Coronary artery (tissue), 2 donors: ENCODE measurements at regions not wholly inside any gene's neighbourhood (a gene's known extent, or its start where the extent isn't known, plus 50 kb on each side); places are given as distances from the start of the nearest gene placed in this dataset.

Experiments
- DNase-seq: peaks from one replicate; pipeline ENCODE4 v3.0.0-alpha.2; 2017; ENCODE audit warnings: low spot score
- H3K27ac ChIP-seq, 2 donors: fragments of 200-600 bp; sonication (generic); one replicate each; pipeline ENCODE4 v1.5.1; 2016 to 2019
- H3K4me3 ChIP-seq: fragments of 200-600 bp; sonication (generic); 2 replicates; pipeline ENCODE4 v1.5.1; 2016; ENCODE audit warnings: mild to moderate bottlenecking, moderate library complexity
- TF ChIP-seq, protein P1 (sequence below): fragments of 200-600 bp; sonication (generic); IDR thresholded peaks from one replicate; pipeline ENCODE4 v1.5.1; 2019; ENCODE audit warnings: antibody characterized with exemption

DNA sequence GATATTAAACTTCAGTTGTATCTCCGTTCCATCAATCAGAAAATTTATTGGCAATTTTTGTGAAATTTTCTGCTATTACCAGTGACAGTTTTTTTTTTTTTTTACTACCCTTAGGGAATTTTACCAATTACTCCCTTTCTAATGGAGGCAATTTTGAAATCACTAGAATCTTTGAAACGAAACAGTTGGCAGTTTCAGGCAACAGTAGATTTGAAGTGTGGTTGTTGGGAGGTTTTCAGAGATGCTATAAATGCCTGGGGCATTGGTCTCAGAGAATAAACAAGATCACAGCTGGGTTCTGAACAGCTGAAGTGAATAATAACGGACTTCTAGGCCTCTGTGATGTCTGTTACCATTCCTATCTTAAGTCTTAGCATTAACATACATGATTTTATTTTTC lies 535.9 kb upstream of the POT1 start:
- no peak overlapping the region for H3K4me3 ChIP-seq
- DNase-seq = no peak
- TF ChIP-seq, protein P1, sequence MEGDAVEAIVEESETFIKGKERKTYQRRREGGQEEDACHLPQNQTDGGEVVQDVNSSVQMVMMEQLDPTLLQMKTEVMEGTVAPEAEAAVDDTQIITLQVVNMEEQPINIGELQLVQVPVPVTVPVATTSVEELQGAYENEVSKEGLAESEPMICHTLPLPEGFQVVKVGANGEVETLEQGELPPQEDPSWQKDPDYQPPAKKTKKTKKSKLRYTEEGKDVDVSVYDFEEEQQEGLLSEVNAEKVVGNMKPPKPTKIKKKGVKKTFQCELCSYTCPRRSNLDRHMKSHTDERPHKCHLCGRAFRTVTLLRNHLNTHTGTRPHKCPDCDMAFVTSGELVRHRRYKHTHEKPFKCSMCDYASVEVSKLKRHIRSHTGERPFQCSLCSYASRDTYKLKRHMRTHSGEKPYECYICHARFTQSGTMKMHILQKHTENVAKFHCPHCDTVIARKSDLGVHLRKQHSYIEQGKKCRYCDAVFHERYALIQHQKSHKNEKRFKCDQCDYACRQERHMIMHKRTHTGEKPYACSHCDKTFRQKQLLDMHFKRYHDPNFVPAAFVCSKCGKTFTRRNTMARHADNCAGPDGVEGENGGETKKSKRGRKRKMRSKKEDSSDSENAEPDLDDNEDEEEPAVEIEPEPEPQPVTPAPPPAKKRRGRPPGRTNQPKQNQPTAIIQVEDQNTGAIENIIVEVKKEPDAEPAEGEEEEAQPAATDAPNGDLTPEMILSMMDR = no peak
- H3K27ac ChIP-seq = no peak overlapping the region

DNA sequence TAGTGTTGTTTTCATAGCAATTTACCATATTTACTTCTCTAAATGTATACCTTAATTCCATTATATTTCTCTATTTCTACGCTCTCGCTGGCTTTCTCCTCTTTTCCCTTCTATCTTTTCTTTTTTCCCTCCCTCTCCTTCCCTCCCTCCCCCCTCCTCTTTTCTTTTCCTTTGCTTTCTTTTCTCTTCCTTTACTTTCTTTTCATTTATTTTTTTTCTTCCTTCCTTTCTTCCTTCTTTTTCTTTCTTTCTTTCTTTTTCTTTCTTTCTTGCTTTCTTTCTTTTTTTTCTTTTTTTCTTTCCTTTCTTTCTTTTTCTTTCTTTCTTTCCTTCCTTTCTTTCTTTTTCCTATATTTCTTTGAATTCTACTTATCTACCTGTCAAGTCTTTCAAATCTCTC lies 533.0 kb upstream of the POT1 start:
- no peak for DNase-seq
- TF ChIP-seq, protein P1 = no peak
- H3K27ac ChIP-seq = no peak overlapping the region
- no peak overlapping the region for H3K4me3 ChIP-seq

DNA sequence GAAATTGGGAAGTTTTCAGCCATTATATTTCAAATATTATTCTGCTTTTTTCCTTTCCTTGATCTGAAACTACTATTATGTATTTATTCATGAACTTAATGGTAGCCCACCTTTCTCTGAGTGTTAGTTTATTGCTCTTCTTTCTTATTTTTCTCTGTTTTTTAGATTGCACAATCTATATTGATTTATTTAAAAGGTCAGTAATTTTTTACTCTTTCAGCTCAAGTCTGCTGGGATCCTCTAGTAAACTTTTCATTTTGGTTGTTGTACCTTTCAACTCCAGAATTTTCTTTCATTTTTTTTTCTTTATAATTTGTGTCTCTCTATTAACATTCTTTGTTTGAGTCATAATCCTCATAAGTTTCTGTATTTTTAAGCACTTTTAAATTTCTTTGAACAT lies 529.4 kb upstream of the POT1 start:
- H3K4me3 ChIP-seq = no peak overlapping the region
- H3K27ac ChIP-seq = no peak overlapping the region
- no peak for DNase-seq
- TF ChIP-seq, protein P1 = no peak

DNA sequence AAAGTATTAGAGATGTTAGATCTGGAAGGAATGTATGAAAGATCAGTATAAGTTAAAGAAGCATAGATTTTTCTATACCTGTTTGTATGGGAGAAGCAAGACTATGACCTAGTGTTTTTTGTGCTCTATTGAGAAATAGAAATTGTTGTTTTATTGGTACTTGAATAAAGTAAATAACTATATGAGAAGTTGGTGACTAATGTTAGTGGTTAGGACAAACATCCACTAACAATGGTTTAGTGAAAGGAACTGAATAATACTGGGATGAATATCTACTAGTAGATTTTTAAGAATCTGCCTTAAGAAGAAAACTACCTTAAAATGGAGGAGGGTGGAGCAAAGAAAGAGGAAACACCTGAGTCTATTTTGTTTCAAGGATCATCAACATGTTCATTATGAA lies 521.1 kb upstream of the POT1 start:
- H3K4me3 ChIP-seq = no peak overlapping the region
- no peak for DNase-seq
- H3K27ac ChIP-seq = no peak overlapping the region
- TF ChIP-seq, protein P1 = no peak

DNA sequence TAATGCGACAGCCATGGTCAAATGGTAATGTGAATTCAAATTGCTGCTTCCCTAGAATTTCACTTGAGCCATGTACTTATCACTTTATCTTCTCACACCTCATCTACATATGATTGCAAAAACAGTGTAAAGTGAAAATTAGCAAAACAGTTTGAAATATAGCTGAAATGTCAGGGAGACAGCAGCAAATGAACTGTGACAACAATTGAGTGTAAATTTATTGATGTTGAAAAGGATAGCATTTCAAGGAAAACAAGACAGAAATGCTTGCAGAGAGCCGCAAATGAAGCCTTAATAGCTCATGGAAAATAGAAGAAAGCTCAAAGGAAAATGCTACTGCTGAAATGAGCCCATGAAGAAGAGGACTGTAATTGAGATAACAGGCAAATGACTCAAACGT lies 516.2 kb upstream of the POT1 start:
- DNase-seq = no peak
- TF ChIP-seq, protein P1 = no peak
- no peak overlapping the region for H3K4me3 ChIP-seq
- no peak overlapping the region for H3K27ac ChIP-seq

DNA sequence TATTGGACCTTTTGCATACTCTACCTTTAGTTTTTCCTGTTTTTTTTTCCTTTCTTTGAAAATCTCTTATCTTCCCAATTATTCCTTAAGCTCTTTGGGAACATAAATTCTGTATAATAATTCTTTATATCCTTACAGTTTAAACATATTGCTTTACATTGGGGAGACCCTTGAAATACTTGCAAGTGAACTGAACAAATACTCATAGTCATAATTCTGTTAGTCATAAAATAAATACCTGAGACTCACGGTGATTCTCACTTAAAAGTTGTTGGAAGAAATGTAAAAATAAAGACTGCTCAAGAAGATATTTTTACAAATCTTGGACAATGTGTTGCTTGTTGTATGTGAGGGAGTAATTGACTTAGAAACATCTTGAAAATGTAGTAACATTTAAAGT lies 515.2 kb upstream of the POT1 start:
- TF ChIP-seq, protein P1 = no peak
- DNase-seq = no peak
- Histone ChIP-seq H3K27ac (no peak overlapping the region), H3K4me3 (no peak overlapping the region)

DNA sequence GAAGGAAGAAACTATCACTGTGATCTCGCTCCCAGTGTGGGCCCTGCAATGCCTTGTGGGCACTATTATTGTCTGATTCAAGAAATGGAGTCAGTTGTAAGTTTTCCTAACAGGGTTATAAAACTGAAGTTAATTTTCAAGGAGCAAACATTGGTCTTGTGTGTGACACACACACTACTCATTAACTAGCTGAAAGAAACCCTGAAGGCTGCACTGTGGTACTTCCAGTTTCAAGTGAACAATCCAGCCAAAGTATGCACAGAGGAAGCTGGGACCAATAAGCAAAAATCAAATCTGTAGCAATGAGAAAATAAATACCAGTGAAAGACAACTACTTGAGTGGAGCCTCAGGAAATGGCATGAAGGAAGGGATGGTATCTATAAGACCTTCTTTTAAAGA lies 506.6 kb upstream of the POT1 start:
- Histone ChIP-seq H3K4me3 (no peak overlapping the region), H3K27ac (no peak overlapping the region)
- TF ChIP-seq, protein P1 = no peak
- no peak for DNase-seq
